GM12878 (cell line): ENCODE measurements at regions not wholly inside any gene's neighbourhood (a gene's known extent, or its start where the extent isn't known, plus 50 kb on each side); places are given as distances from the start of the nearest gene placed in this dataset.

Experiments used
- ATAC-seq: fragments of 200-7000 bp; cut with Tn5 transposase; 3 replicates; pipeline ENCODE4 v1.9.1; 2020; ENCODE audit warnings: mild to moderate bottlenecking, moderate library complexity
- BruUV-seq: library from RNA; stranded (reverse); fragments of 400-500 nt; replicated peaks from 2 replicates; lab custom pipeline; 2021; lab: Mats Ljungman, UMichigan
- CTCF ChIA-PET: fragments of 300-600 bp; sonication (Branson Sonifier 250); formaldehyde crosslinking; extraction: SDS; loops from one replicate; lab custom pipeline; 2021; ENCODE audit warnings: inconsistent platforms; lab: Yijun Ruan, JAX
- POLR2A ChIA-PET: fragments of 350-600 bp; formaldehyde crosslinking; extraction: SDS; loops from one replicate; lab custom pipeline; 2021; ENCODE audit warnings: inconsistent platforms; lab: Charles Lee
- RAD21 ChIA-PET: fragments of 300-600 bp; sonication (Branson Sonifier 250); formaldehyde crosslinking; loops from one replicate; lab custom pipeline; 2023; ENCODE audit warnings: antibody characterized with exemption; ENCODE audit not compliant: unreplicated experiment; lab: Charles Lee
- SMC1A ChIA-PET: fragments of 300-600 bp; sonication (Branson Sonifier 250); formaldehyde crosslinking; loops from one replicate; lab custom pipeline; 2023; ENCODE audit not compliant: unreplicated experiment, uncharacterized antibody; lab: Charles Lee
- DNase-seq: peaks from one replicate; pipeline ENCODE4 v3.0.0-alpha.2; 2011; ENCODE audit warnings: low read depth, low spot score
- FAIRE-seq: peaks from 3 replicates; lab custom pipeline; 2011; peaks lifted over from hg19 to GRCh38; lab: Jason Lieb, UNC
- H2AFZ ChIP-seq: 2 replicates; pipeline ENCODE4 v1.6.0; 2011; ENCODE audit warnings: low read depth, low read length, control low read depth; ENCODE audit not compliant: control insufficient read depth
- H3K27ac ChIP-seq: 2 replicates; pipeline ENCODE4 v1.5.1; 2011; ENCODE audit warnings: control low read depth; ENCODE audit not compliant: control insufficient read depth, insufficient read depth
- H3K27me3 ChIP-seq, 2 experiments: replicated peaks in 1 of 2; 2 replicates each; pipeline versions ENCODE4 v1.6.0 to v1.6.1; 2011; ENCODE audit warnings: low read length in 1 of 2; ENCODE audit not compliant: control insufficient read depth in 2 of 2, insufficient read depth in 2 of 2
- H3K36me3 ChIP-seq, 2 experiments: 2 replicates each; pipeline ENCODE4 v1.5.1; 2011; ENCODE audit warnings: low read length in 1 of 2; ENCODE audit not compliant: control insufficient read depth in 2 of 2, insufficient read depth in 2 of 2
- H3K4me1 ChIP-seq: 2 replicates; pipeline ENCODE4 v1.6.1; 2011; ENCODE audit warnings: mild to moderate bottlenecking, low read length, moderate library complexity, mixed read lengths; ENCODE audit not compliant: control insufficient read depth, insufficient read depth
- H3K4me2 ChIP-seq: 2 replicates; pipeline ENCODE4 v1.6.0; 2011; ENCODE audit warnings: control low read depth; ENCODE audit not compliant: control insufficient read depth, insufficient read depth
- H3K4me3 ChIP-seq: fragments of 200-600 bp; sonication (generic); 2 replicates; pipeline ENCODE4 v1.5.1; 2016
- H3K79me2 ChIP-seq: 2 replicates; pipeline ENCODE4 v1.6.0; 2011; ENCODE audit warnings: low read length; ENCODE audit not compliant: control insufficient read depth, insufficient read depth
- H3K9ac ChIP-seq: 2 replicates; pipeline ENCODE4 v1.8.0; 2011; ENCODE audit warnings: low read length, control low read depth, mixed read lengths; ENCODE audit not compliant: control insufficient read depth, insufficient read depth
- H3K9me3 ChIP-seq: replicated peaks from 3 replicates; pipeline ENCODE4 v1.5.1; 2011; ENCODE audit warnings: mild to moderate bottlenecking, low read length; ENCODE audit not compliant: control insufficient read depth, insufficient read depth
- H4K20me1 ChIP-seq: 2 replicates; pipeline ENCODE4 v1.6.0; 2011; ENCODE audit not compliant: control insufficient read depth, insufficient read depth
- BCL11A ChIP-seq: IDR thresholded peaks from 2 replicates; pipeline ENCODE4 v1.6.1; 2011; ENCODE audit warnings: low read depth, low read length
- CREB1 ChIP-seq: IDR thresholded peaks from 2 replicates; pipeline ENCODE4 v1.6.1; 2012; ENCODE audit warnings: low read depth, mild to moderate bottlenecking, inconsistent platforms
- ETV6 ChIP-seq, 2 experiments: fragments of 450-650 bp in 1 of 2; IDR thresholded peaks in 1 of 2; conservative IDR thresholded peaks in 1 of 2; 2 replicates each; pipeline ENCODE4 v1.6.1; 2014; ENCODE audit warnings: antibody characterized with exemption in 1 of 2, borderline replicate concordance in 1 of 2, low read depth in 1 of 2, mild to moderate bottlenecking in 1 of 2, moderate library complexity in 1 of 2
- EZH2 ChIP-seq: IDR thresholded peaks from 2 replicates; pipeline ENCODE4 v1.6.1; 2012; ENCODE audit warnings: low read depth, mild to moderate bottlenecking, control low read depth, inconsistent platforms, low read length, borderline replicate concordance; ENCODE audit not compliant: control insufficient read depth
- FOXK2 ChIP-seq: fragments of 450-650 bp; IDR thresholded peaks from 2 replicates; pipeline ENCODE4 v1.6.1; 2017; ENCODE audit warnings: mild to moderate bottlenecking, moderate library complexity
- GATAD2B ChIP-seq: fragments of 450-650 bp; conservative IDR thresholded peaks from 2 replicates; pipeline ENCODE4 v1.6.1; 2017; ENCODE audit warnings: low read depth, mild to moderate bottlenecking, moderate library complexity
- MTA2 ChIP-seq: fragments of 450-650 bp; IDR thresholded peaks from 2 replicates; pipeline ENCODE4 v1.6.1; 2016; ENCODE audit warnings: low read depth, mild to moderate bottlenecking, moderate library complexity
- MTA3 ChIP-seq: IDR thresholded peaks from 2 replicates; pipeline ENCODE4 v1.6.1; 2012; ENCODE audit warnings: low read length, inconsistent platforms, borderline replicate concordance
- NR2C2 ChIP-seq: IDR thresholded peaks from 2 replicates; pipeline ENCODE4 v1.6.1; 2011; ENCODE audit warnings: borderline replicate concordance, low read depth; ENCODE audit not compliant: control insufficient read depth, insufficient read length
- NRF1 ChIP-seq: conservative IDR thresholded peaks from 2 replicates; pipeline ENCODE4 v1.6.1; 2011; ENCODE audit warnings: mild to moderate bottlenecking, low read depth, low read length, improper control_type of control experiment
- PAX8 ChIP-seq: fragments of 450-650 bp; IDR thresholded peaks from 2 replicates; pipeline ENCODE4 v1.6.1; 2017; ENCODE audit warnings: mild to moderate bottlenecking, moderate library complexity
- RBBP5 ChIP-seq: fragments of 200-600 bp; sonication (generic); conservative IDR thresholded peaks from 2 replicates; pipeline ENCODE4 v1.6.1; 2016
- SPI1 ChIP-seq: IDR thresholded peaks from 2 replicates; pipeline ENCODE4 v1.6.1; 2011; ENCODE audit warnings: low read depth, mild to moderate bottlenecking, low read length, moderate library complexity, borderline replicate concordance; ENCODE audit not compliant: insufficient read depth
- YBX1 ChIP-seq: fragments of 450-650 bp; IDR thresholded peaks from 2 replicates; pipeline ENCODE4 v1.6.1; 2016; ENCODE audit warnings: antibody characterized with exemption
- YY1 ChIP-seq: IDR thresholded peaks from 2 replicates; pipeline ENCODE4 v1.6.1; 2011; ENCODE audit warnings: low read depth, mild to moderate bottlenecking, low read length
- ZNF217 ChIP-seq: fragments of 450-650 bp; IDR thresholded peaks from 2 replicates; pipeline ENCODE4 v1.6.1; 2017; ENCODE audit warnings: antibody characterized with exemption, mild to moderate bottlenecking
- ZNF274 ChIP-seq: IDR thresholded peaks from one replicate; pipeline ENCODE4 v1.8.0; 2011; ENCODE audit not compliant: insufficient read length, insufficient read depth
- ZNF622 ChIP-seq: fragments of 450-650 bp; IDR thresholded peaks from 2 replicates; pipeline ENCODE4 v1.6.1; 2017; ENCODE audit warnings: mild to moderate bottlenecking, inconsistent platforms
- ZZZ3 ChIP-seq: IDR thresholded peaks from 2 replicates; pipeline ENCODE4 v1.6.1; 2011; ENCODE audit warnings: low read depth; ENCODE audit not compliant: control insufficient read depth, insufficient read length
- WGBS: methylation state at CpG from one replicate; pipeline ENCODE4 v1.1.6; 2016; ENCODE audit warnings: low lambda C conversion rate; ENCODE audit not compliant: insufficient replicate concordance, insufficient coverage; ENCODE audit errors: missing lambda C conversion rate; 5-methylcytosine and 5-hydroxymethylcytosine counted together
- in situ Hi-C: fragments of 300-500 bp; cut with MboI; formaldehyde crosslinking; loops from 9 replicates; pipeline ENCODE4 v1.14.3; 2018; ENCODE audit warnings: mixed read lengths
- intact Hi-C: fragments of 100-400 bp; cut with micrococcal nuclease; formaldehyde crosslinking; loops from one replicate; pipeline ENCODE4 v1.14.2; 2022; ENCODE audit not compliant: unreplicated experiment
- TF ChIP-seq, protein P1 (sequence below): fragments of 150-350 bp; IDR thresholded peaks from 2 replicates; pipeline ENCODE4 v1.6.1; 2016; ENCODE audit warnings: low read depth, low read length

- TF ChIP-seq NRF1: no peak
- no peak for TF ChIP-seq ZZZ3
- TF ChIP-seq, protein P1, sequence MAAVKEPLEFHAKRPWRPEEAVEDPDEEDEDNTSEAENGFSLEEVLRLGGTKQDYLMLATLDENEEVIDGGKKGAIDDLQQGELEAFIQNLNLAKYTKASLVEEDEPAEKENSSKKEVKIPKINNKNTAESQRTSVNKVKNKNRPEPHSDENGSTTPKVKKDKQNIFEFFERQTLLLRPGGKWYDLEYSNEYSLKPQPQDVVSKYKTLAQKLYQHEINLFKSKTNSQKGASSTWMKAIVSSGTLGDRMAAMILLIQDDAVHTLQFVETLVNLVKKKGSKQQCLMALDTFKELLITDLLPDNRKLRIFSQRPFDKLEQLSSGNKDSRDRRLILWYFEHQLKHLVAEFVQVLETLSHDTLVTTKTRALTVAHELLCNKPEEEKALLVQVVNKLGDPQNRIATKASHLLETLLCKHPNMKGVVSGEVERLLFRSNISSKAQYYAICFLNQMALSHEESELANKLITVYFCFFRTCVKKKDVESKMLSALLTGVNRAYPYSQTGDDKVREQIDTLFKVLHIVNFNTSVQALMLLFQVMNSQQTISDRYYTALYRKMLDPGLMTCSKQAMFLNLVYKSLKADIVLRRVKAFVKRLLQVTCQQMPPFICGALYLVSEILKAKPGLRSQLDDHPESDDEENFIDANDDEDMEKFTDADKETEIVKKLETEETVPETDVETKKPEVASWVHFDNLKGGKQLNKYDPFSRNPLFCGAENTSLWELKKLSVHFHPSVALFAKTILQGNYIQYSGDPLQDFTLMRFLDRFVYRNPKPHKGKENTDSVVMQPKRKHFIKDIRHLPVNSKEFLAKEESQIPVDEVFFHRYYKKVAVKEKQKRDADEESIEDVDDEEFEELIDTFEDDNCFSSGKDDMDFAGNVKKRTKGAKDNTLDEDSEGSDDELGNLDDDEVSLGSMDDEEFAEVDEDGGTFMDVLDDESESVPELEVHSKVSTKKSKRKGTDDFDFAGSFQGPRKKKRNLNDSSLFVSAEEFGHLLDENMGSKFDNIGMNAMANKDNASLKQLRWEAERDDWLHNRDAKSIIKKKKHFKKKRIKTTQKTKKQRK: no peak
- TF ChIP-seq NR2C2: no peak
- no peak for TF ChIP-seq ZNF622
- no peak for TF ChIP-seq YY1
- TF ChIP-seq PAX8: no peak
- no peak for TF ChIP-seq ETV6 (conservative IDR thresholded peaks at IDR 0.05 in 1 of 2, IDR thresholded peaks at IDR 0.05 in 1 of 2; ENCODE audit: borderline replicate concordance in 1 of 2, low read depth in 1 of 2)
- no peak for TF ChIP-seq SPI1
- no peak for TF ChIP-seq EZH2
- no peak for TF ChIP-seq ZNF274
- TF ChIP-seq MTA3: no peak
- TF ChIP-seq FOXK2: no peak
- no peak for TF ChIP-seq RBBP5
- no peak for TF ChIP-seq MTA2
- no peak for TF ChIP-seq CREB1
- no peak for TF ChIP-seq YBX1
- no peak for TF ChIP-seq ZNF217
- no peak for TF ChIP-seq GATAD2B
- TF ChIP-seq BCL11A: no peak
- Histone ChIP-seq H3K36me3 (no peaks in the 10 kb centered on the region), H3K27ac (no peak overlapping the region), H3K9ac (no peak overlapping the region), H4K20me1 (no peaks in the 10 kb centered on the region), H3K4me2 (no peak overlapping the region), H3K27me3 (no peaks in the 10 kb centered on the region), H3K9me3 (no peaks in the 10 kb centered on the region), H2AFZ (no peak overlapping the region), H3K4me1 (no peaks in the 10 kb centered on the region), H3K4me3 (no peak overlapping the region), H3K79me2 (no peaks in the 10 kb centered on the region)
- ATAC-seq (no peak), DNase-seq (no peak), FAIRE-seq (no peak)
- ChIA-PET POLR2A (no interaction called here), CTCF (no interaction called here), RAD21 (no interaction called here), SMC1A (no interaction called here)
- in situ Hi-C loops: no loop called here
- no TSS peak for BruUV-seq
- intact Hi-C loops: no loop called here
- WGBS: 67% methylated on average over 8 of the region's 8 CpGs
Measured at GRCh38 chr10:28172223-28172610, 130.6 kb downstream of the MPP7 start.
